Osteocyte (in vitro differentiated cells): ENCODE measurements at regions not wholly inside any gene's neighbourhood (a gene's known extent, or its start where the extent isn't known, plus 50 kb on each side); places are given as distances from the start of the nearest gene placed in this dataset.

Source experiments
- DNase-seq: peaks from one replicate; pipeline ENCODE4 v3.0.0; 2021; ENCODE audit warnings: mixed read lengths; ENCODE audit not compliant: unreplicated experiment; ENCODE audit errors: extremely low spot score
- H3K27ac Mint-ChIP-seq: one replicate; pipeline ENCODE4 v1.8.0; 2021; ENCODE audit warnings: mild to moderate bottlenecking, mixed read lengths; ENCODE audit not compliant: unreplicated experiment
- H3K27me3 Mint-ChIP-seq: one replicate; pipeline ENCODE4 v1.8.0; 2021; ENCODE audit warnings: mixed read lengths; ENCODE audit not compliant: unreplicated experiment
- H3K36me3 Mint-ChIP-seq: one replicate; pipeline ENCODE4 v1.8.0; 2021; ENCODE audit warnings: mixed read lengths; ENCODE audit not compliant: unreplicated experiment
- H3K4me1 Mint-ChIP-seq: one replicate; pipeline ENCODE4 v1.8.0; 2021; ENCODE audit warnings: mixed read lengths; ENCODE audit not compliant: unreplicated experiment
- H3K4me3 Mint-ChIP-seq: one replicate; pipeline ENCODE4 v1.8.0; 2021; ENCODE audit warnings: mild to moderate bottlenecking, moderate library complexity, mixed read lengths; ENCODE audit not compliant: unreplicated experiment
- H3K9me3 Mint-ChIP-seq: one replicate; pipeline ENCODE4 v1.8.0; 2021; ENCODE audit warnings: mixed read lengths; ENCODE audit not compliant: unreplicated experiment
- TF ChIP-seq, protein P1 (sequence below): fragments of 200-600 bp; sonication (generic); IDR thresholded peaks from 2 replicates; pipeline ENCODE4 v1.5.0; 2021; ENCODE audit warnings: antibody characterized with exemption, mild to moderate bottlenecking, moderate library complexity

DNA sequence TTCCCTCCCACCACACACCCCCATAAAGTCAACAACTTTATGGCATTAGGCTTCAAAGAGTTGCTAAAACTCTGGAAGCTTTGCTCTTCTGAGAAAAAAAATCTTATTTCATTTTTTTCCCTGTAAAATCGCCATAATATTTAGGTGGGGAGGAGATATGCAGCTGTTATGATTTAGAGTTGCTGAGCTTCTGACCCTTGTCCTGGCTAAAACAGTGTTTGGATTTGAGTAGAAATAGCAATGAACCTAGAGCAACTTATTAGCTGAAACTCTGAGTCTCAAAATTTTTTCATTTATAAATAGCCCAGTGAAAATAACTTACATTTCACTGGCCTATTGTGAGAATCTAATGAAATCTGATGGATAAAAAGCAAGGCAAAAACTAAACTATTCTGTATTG lies 482.8 kb upstream of the NFIA start:
- H3K36me3 Mint-ChIP-seq: no peaks in the 10 kb centered on the region
- H3K9me3 Mint-ChIP-seq: peaks cover 7% of the 10 kb centered on the region
- no peak overlapping the region for H3K27ac Mint-ChIP-seq
- TF ChIP-seq, protein P1, sequence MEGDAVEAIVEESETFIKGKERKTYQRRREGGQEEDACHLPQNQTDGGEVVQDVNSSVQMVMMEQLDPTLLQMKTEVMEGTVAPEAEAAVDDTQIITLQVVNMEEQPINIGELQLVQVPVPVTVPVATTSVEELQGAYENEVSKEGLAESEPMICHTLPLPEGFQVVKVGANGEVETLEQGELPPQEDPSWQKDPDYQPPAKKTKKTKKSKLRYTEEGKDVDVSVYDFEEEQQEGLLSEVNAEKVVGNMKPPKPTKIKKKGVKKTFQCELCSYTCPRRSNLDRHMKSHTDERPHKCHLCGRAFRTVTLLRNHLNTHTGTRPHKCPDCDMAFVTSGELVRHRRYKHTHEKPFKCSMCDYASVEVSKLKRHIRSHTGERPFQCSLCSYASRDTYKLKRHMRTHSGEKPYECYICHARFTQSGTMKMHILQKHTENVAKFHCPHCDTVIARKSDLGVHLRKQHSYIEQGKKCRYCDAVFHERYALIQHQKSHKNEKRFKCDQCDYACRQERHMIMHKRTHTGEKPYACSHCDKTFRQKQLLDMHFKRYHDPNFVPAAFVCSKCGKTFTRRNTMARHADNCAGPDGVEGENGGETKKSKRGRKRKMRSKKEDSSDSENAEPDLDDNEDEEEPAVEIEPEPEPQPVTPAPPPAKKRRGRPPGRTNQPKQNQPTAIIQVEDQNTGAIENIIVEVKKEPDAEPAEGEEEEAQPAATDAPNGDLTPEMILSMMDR: no peak
- H3K27me3 Mint-ChIP-seq: no peaks in the 10 kb centered on the region
- H3K4me3 Mint-ChIP-seq: no peak overlapping the region
- no peak for DNase-seq
- peaks cover 11% of the 10 kb centered on the region for H3K4me1 Mint-ChIP-seq

DNA sequence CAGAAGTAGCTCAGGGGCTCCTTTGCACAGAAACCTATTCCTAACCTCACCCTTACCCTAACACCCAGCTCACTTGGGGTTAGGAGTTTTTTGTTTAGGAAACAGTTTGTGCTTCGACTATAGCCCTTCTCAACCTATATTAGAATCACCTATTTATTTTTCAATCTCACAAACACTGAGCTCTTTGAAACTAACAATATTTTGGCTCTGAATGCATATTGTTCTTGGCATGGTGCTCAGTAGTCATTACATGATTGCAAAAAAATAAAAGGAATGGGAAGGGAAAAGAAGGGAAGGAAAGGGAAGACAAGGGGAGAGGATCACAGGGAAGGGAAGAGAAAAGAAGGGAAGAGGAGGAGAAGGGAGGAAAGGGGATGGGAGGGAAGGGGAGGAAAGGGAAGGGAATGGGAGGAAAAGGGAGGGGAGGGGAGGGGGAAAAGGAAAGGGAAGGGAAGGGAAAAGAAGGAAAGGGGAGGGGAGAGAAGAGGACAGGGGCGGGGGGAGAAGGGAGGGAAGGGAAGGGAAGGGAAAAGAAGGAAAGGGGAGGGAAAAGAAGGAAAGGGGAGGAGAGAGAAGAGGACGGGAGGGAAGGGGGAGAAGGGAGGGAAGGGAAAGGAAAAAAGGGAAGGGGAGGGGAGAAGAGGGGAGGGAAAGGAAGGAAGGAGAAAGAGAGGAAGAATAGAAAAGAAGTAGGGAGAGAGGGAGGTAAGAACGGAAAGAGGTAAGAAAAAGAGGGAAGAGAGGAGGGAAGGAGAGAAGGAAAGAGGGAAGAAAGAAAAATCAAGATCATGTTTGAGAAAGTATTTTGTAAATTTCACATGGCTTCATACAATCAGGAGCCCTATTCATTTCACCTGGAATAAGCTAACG lies 484.1 kb upstream of the NFIA start:
- no peak for DNase-seq
- no peaks in the 10 kb centered on the region for H3K27me3 Mint-ChIP-seq
- no peak overlapping the region for H3K4me3 Mint-ChIP-seq
- H3K9me3 Mint-ChIP-seq: peaks cover 1% of the 10 kb centered on the region
- TF ChIP-seq, protein P1: no peak
- H3K36me3 Mint-ChIP-seq: no peaks in the 10 kb centered on the region
- peaks cover 11% of the 10 kb centered on the region for H3K4me1 Mint-ChIP-seq
- H3K27ac Mint-ChIP-seq: no peak overlapping the region

DNA sequence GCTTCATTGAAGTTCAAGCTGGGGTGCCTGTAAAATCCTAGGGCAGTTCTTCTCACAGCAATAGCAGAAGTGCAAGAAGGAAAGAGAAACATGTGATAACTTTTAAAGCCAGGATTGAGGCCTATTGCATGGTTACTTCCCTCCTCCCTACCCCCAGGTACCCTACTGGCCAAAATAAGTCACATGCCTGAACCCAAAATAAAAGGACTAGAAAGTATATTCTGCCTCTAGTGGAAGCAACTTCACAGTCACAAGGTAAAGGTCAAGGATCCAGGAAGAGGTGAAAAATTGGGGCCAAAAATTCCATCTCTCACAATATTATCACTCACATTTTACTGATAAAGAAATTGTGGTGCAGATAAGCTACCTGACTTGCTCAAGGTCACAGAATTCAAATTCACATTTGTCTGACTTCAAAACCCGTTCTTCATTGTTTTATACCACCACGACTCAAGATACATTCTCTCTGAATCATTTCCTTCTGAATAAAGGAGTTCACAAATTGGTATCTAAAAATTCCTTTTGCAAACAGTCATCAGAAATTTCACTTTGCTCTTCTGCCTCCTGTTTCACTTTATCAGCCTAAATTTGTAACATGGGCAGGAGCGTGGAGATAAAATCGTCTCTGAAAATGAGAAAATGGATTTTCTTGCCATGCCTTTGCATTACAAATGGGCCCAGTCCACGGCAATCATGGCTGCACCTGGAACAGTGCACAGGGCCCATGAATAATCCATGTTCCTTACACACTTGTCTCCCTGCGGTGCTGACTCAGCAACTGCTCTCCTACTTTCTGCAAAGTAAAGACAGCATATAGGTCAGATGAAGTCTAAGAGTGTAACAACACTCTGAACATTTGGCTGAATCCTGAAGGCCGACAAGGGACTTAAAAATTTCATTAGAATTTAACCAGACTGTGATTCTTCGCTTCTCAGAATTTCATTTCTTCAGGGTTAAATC lies 485.3 kb upstream of the NFIA start:
- Mint-ChIP-seq H3K4me3 (no peak overlapping the region), H3K27ac (no peak overlapping the region), H3K9me3 (no peaks in the 10 kb centered on the region), H3K4me1 (peaks cover 11% of the 10 kb centered on the region), H3K27me3 (no peaks in the 10 kb centered on the region), H3K36me3 (no peaks in the 10 kb centered on the region)
- TF ChIP-seq, protein P1: no peak
- DNase-seq: no peak

DNA sequence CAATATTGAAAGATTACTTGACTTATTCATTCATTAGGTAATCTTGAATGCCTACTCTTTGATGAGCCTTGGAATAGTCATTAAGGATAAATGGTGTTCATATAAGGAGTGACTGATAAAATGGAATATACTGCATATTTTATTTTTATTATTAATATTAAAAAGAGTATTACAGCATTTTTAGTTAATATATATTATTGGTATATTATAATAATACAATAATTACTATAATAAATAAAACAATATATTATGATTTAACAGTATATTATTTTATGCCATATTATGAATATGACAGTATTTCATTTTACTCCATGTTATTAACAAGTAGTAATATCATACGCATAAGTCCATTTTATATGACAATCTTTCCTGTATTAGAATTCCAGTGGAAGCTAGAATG lies 490.8 kb upstream of the NFIA start:
- TF ChIP-seq, protein P1: no peak
- H3K4me3 Mint-ChIP-seq: no peak overlapping the region
- no peaks in the 10 kb centered on the region for H3K9me3 Mint-ChIP-seq
- no peaks in the 10 kb centered on the region for H3K27me3 Mint-ChIP-seq
- no peaks in the 10 kb centered on the region for H3K4me1 Mint-ChIP-seq
- H3K27ac Mint-ChIP-seq: no peak overlapping the region
- H3K36me3 Mint-ChIP-seq: no peaks in the 10 kb centered on the region
- DNase-seq: no peak

DNA sequence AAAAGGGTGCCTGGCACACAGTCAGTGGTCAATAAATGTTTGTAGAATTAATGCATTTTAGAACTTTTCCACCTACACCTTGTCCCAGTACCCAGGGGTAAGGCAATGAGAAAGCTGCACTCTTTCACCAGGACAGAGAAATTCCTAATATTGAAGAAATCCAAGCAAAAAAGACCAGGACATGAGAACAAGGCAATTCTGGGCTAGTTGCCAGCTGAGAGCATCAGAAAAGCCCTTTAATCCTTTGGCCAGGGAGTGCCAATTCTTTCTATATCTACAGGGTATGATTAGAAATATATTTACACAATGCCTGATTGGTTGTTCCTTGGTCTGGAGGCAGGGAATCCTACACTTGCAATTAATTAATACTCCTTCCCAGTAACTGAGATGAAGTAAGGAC lies 492.4 kb upstream of the NFIA start:
- no peak for DNase-seq
- Mint-ChIP-seq H3K4me1 (no peaks in the 10 kb centered on the region), H3K36me3 (no peaks in the 10 kb centered on the region), H3K4me3 (no peak overlapping the region), H3K9me3 (peaks cover 6% of the 10 kb centered on the region), H3K27ac (no peak overlapping the region), H3K27me3 (no peaks in the 10 kb centered on the region)
- TF ChIP-seq, protein P1: no peak
